ENCODE measurements at regions not wholly inside any gene's neighbourhood (a gene's known extent, or its start where the extent isn't known, plus 50 kb on each side); places are given as distances from the start of the nearest gene placed in this dataset.

DNA sequence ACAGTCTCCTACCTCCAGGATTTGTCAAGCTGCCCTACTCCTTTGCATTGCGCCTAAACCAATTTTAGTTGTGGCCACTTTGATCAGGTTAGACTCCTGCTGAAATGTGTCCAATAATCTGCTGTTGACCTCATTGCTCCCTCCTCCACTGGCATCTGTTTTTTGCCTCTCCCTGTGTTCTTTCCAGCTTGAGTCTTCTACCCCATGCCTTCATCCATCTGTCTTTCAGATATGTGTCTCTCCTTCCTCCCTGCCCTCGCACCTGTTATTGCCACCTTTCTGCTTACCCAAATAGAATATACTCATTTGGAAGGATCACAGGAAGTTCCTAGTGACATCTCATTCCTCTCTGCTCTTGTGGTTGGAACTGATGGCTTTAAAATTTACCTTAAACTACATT, 366.6 kb upstream of the CLNK start:
- H3K4me1 ChIP-seq, result no peaks in the 10 kb centered on the region
- FAIRE-seq, result no peak
- POLR2A ChIA-PET, result no interaction called here
- no peak for DNase-seq (ENCODE audit: low read depth in 1 of 2, low spot score in 1 of 2)
- WGBS (ENCODE audit: missing lambda C conversion rate), result 19% methylated on average over 2 of the region's 2 CpGs
- H3K4me3 ChIP-seq, result no peak overlapping the region
- no peak overlapping the region for H3K4me2 ChIP-seq
- CTCF ChIA-PET, result no interaction called here
- TF ChIP-seq ZFP36 (IDR thresholded peaks at IDR 0.05; ENCODE audit: borderline replicate concordance, partially characterized antibody) (no peak), BHLHE40 (IDR thresholded peaks at IDR 0.05; ENCODE audit: low read depth, low read length) (no peak), ZSCAN20 (CRISPR knock-in tag; IDR thresholded peaks at IDR 0.05) (no peak), RARB (CRISPR knock-in tag; IDR thresholded peaks at IDR 0.05) (no peak), MAZ (IDR thresholded peaks at IDR 0.05; ENCODE audit: borderline replicate concordance, low read depth, low read length) (no peak), HOXB5 (CRISPR knock-in tag; IDR thresholded peaks at IDR 0.05) (no peak), TP53 (CRISPR knock-in tag; IDR thresholded peaks at IDR 0.05) (no peak), PHF8 (IDR thresholded peaks at IDR 0.05; ENCODE audit: borderline replicate concordance, low read depth) (no peak), HOXB13 (CRISPR knock-in tag; IDR thresholded peaks at IDR 0.05; ENCODE audit: low read depth) (no peak), FOXS1 (CRISPR knock-in tag; IDR thresholded peaks at IDR 0.05) (no peak), NR3C1 (IDR thresholded peaks at IDR 0.05) (no peak), ZNF302 (CRISPR knock-in tag; IDR thresholded peaks at IDR 0.05) (no peak), CHD4 (IDR thresholded peaks at IDR 0.05; ENCODE audit: borderline replicate concordance) (no peak)
- TF ChIP-seq, protein P1, sequence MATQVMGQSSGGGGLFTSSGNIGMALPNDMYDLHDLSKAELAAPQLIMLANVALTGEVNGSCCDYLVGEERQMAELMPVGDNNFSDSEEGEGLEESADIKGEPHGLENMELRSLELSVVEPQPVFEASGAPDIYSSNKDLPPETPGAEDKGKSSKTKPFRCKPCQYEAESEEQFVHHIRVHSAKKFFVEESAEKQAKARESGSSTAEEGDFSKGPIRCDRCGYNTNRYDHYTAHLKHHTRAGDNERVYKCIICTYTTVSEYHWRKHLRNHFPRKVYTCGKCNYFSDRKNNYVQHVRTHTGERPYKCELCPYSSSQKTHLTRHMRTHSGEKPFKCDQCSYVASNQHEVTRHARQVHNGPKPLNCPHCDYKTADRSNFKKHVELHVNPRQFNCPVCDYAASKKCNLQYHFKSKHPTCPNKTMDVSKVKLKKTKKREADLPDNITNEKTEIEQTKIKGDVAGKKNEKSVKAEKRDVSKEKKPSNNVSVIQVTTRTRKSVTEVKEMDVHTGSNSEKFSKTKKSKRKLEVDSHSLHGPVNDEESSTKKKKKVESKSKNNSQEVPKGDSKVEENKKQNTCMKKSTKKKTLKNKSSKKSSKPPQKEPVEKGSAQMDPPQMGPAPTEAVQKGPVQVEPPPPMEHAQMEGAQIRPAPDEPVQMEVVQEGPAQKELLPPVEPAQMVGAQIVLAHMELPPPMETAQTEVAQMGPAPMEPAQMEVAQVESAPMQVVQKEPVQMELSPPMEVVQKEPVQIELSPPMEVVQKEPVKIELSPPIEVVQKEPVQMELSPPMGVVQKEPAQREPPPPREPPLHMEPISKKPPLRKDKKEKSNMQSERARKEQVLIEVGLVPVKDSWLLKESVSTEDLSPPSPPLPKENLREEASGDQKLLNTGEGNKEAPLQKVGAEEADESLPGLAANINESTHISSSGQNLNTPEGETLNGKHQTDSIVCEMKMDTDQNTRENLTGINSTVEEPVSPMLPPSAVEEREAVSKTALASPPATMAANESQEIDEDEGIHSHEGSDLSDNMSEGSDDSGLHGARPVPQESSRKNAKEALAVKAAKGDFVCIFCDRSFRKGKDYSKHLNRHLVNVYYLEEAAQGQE (IDR thresholded peaks at IDR 0.05), result no peak
- TF ChIP-seq, protein P2, sequence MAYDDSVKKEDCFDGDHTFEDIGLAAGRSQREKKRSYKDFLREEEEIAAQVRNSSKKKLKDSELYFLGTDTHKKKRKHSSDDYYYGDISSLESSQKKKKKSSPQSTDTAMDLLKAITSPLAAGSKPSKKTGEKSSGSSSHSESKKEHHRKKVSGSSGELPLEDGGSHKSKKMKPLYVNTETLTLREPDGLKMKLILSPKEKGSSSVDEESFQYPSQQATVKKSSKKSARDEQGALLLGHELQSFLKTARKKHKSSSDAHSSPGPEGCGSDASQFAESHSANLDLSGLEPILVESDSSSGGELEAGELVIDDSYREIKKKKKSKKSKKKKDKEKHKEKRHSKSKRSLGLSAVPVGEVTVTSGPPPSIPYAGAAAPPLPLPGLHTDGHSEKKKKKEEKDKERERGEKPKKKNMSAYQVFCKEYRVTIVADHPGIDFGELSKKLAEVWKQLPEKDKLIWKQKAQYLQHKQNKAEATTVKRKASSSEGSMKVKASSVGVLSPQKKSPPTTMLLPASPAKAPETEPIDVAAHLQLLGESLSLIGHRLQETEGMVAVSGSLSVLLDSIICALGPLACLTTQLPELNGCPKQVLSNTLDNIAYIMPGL (CRISPR knock-in tag; IDR thresholded peaks at IDR 0.05; ENCODE audit: borderline replicate concordance), result no peak
- TF ChIP-seq, protein P3, sequence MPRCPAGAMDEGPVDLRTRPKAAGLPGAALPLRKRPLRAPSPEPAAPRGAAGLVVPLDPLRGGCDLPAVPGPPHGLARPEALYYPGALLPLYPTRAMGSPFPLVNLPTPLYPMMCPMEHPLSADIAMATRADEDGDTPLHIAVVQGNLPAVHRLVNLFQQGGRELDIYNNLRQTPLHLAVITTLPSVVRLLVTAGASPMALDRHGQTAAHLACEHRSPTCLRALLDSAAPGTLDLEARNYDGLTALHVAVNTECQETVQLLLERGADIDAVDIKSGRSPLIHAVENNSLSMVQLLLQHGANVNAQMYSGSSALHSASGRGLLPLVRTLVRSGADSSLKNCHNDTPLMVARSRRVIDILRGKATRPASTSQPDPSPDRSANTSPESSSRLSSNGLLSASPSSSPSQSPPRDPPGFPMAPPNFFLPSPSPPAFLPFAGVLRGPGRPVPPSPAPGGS (IDR thresholded peaks at IDR 0.05), result no peak
- no peak overlapping the region for H3K27ac ChIP-seq
- no peak for ATAC-seq
- no peaks in the 10 kb centered on the region for H3K9me3 ChIP-seq

DNA sequence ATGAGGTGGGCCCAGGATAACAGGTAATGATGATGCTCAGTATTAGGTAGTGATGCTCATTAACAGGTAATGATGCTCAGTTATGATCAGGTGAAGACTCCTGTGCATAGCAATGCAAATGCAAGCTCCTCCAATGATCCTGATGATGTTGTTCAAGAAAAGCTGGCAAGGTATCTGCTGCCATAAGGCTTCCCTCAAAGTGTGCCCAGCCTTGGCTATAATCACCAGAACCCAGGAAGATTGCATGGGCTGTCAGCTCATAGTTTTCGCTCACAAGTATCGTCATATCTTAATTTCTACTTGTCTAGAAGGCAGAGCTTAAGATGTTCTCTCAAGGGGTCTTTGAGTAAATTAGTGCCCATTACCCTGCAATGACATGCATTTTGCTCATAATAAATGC, 366.2 kb upstream of the CLNK start:
- DNase-seq (ENCODE audit: low read depth in 1 of 2, low spot score in 1 of 2), result no peak
- H3K9me3 ChIP-seq, result no peaks in the 10 kb centered on the region
- no peak overlapping the region for H3K4me3 ChIP-seq
- ATAC-seq, result no peak
- CTCF ChIA-PET, result no interaction called here
- H3K4me1 ChIP-seq, result no peaks in the 10 kb centered on the region
- no peak overlapping the region for H3K4me2 ChIP-seq
- TF ChIP-seq NR3C1 (IDR thresholded peaks at IDR 0.05), result no peak
- TF ChIP-seq ZFP36 (IDR thresholded peaks at IDR 0.05; ENCODE audit: borderline replicate concordance, partially characterized antibody), result no peak
- no peak for TF ChIP-seq CBX8 (IDR thresholded peaks at IDR 0.05)
- no peak for TF ChIP-seq KDM5A (IDR thresholded peaks at IDR 0.05)
- TF ChIP-seq, protein P2 (CRISPR knock-in tag; IDR thresholded peaks at IDR 0.05; ENCODE audit: borderline replicate concordance), result no peak
- no peak for TF ChIP-seq NPAS2 (CRISPR knock-in tag; IDR thresholded peaks at IDR 0.05; ENCODE audit: borderline replicate concordance)
- 20% methylated on average over 2 of the region's 2 CpGs for WGBS (ENCODE audit: missing lambda C conversion rate)
- POLR2A ChIA-PET, result no interaction called here
- no peak for FAIRE-seq
- H3K27ac ChIP-seq, result no peak overlapping the region

Measured in A549 (cell line).